Parathyroid adenoma (tissue), 2 donors: ENCODE measurements at regions not wholly inside any gene's neighbourhood (a gene's known extent, or its start where the extent isn't known, plus 50 kb on each side); places are given as distances from the start of the nearest gene placed in this dataset.

Experiments
- H2AFZ ChIP-seq: fragments of 300-600 bp; sonication (generic); one replicate; pipeline ENCODE4 v1.7.0; 2017; ENCODE audit warnings: antibody characterized with exemption, mild to moderate bottlenecking
- H3K27ac ChIP-seq: fragments of 300-600 bp; sonication (generic); one replicate; pipeline ENCODE4 v1.7.0; 2017
- H3K27me3 ChIP-seq: fragments of 300-600 bp; sonication (generic); one replicate; pipeline ENCODE4 v1.7.0; 2017; ENCODE audit warnings: low read length; ENCODE audit not compliant: control insufficient read depth, insufficient read depth
- H3K36me3 ChIP-seq: fragments of 300-600 bp; sonication (generic); one replicate; pipeline ENCODE4 v1.7.0; 2017; ENCODE audit warnings: low read length; ENCODE audit not compliant: control insufficient read depth, insufficient read depth
- H3K4me1 ChIP-seq: fragments of 300-600 bp; sonication (generic); one replicate; pipeline ENCODE4 v1.7.0; 2017; ENCODE audit warnings: control low read depth
- H3K4me2 ChIP-seq: fragments of 300-600 bp; sonication (generic); one replicate; pipeline ENCODE4 v1.7.0; 2017; ENCODE audit warnings: low read length
- H3K4me3 ChIP-seq: fragments of 300-600 bp; sonication (generic); one replicate; pipeline ENCODE4 v1.7.0; 2017; ENCODE audit warnings: low read depth, low read length
- H3K79me2 ChIP-seq: fragments of 300-600 bp; sonication (generic); one replicate; pipeline ENCODE4 v1.7.0; 2017; ENCODE audit warnings: control low read depth
- H3K9ac ChIP-seq: fragments of 300-600 bp; sonication (generic); one replicate; pipeline ENCODE4 v1.7.0; 2017; ENCODE audit warnings: mild to moderate bottlenecking
- H3K9me3 ChIP-seq: fragments of 300-600 bp; sonication (generic); one replicate; pipeline ENCODE4 v1.7.0; 2017; ENCODE audit warnings: low read length; ENCODE audit not compliant: control insufficient read depth
- CTCF ChIP-seq: fragments of 300-600 bp; sonication (generic); IDR thresholded peaks from one replicate; pipeline ENCODE4 v1.7.0; 2017; ENCODE audit warnings: antibody characterized with exemption, mild to moderate bottlenecking
- donor health status: primary hyperparathyroidism.

- Histone ChIP-seq H3K4me3 (no peak overlapping the region), H3K27me3 (no peaks in the 10 kb centered on the region), H2AFZ (no peak overlapping the region), H3K79me2 (no peaks in the 10 kb centered on the region), H3K27ac (no peak overlapping the region), H3K4me2 (no peak overlapping the region), H3K9me3 (no peaks in the 10 kb centered on the region), H3K36me3 (no peaks in the 10 kb centered on the region), H3K4me1 (no peaks in the 10 kb centered on the region), H3K9ac (no peak overlapping the region)
- no peak for TF ChIP-seq CTCF
Measured at GRCh38 chrX:39527025-39527424, 570.7 kb downstream of the BCOR start.

GRCh38 chrX:39528161-39528916 is 569.4 kb downstream of the BCOR start:
- Histone ChIP-seq H3K4me3 (no peak overlapping the region), H3K9ac (no peak overlapping the region), H2AFZ (no peak overlapping the region), H3K27me3 (no peaks in the 10 kb centered on the region), H3K4me2 (no peak overlapping the region), H3K27ac (no peak overlapping the region), H3K9me3 (no peaks in the 10 kb centered on the region), H3K4me1 (no peaks in the 10 kb centered on the region), H3K79me2 (no peaks in the 10 kb centered on the region), H3K36me3 (no peaks in the 10 kb centered on the region)
- no peak for TF ChIP-seq CTCF

GRCh38 chrX:39532761-39533160 is 565.0 kb downstream of the BCOR start:
- no peak overlapping the region for H3K27ac ChIP-seq
- no peaks in the 10 kb centered on the region for H3K9me3 ChIP-seq
- H2AFZ ChIP-seq = no peak overlapping the region
- H3K79me2 ChIP-seq = no peaks in the 10 kb centered on the region
- H3K4me2 ChIP-seq = no peak overlapping the region
- H3K4me1 ChIP-seq = no peaks in the 10 kb centered on the region
- no peaks in the 10 kb centered on the region for H3K27me3 ChIP-seq
- no peak for TF ChIP-seq CTCF
- no peak overlapping the region for H3K4me3 ChIP-seq
- no peak overlapping the region for H3K9ac ChIP-seq
- no peaks in the 10 kb centered on the region for H3K36me3 ChIP-seq

- Histone ChIP-seq H3K79me2 (no peaks in the 10 kb centered on the region), H3K4me2 (no peak overlapping the region), H3K36me3 (no peaks in the 10 kb centered on the region), H3K4me3 (no peak overlapping the region), H3K27me3 (no peaks in the 10 kb centered on the region), H2AFZ (no peak overlapping the region), H3K9me3 (no peaks in the 10 kb centered on the region), H3K9ac (no peak overlapping the region), H3K4me1 (no peaks in the 10 kb centered on the region), H3K27ac (no peak overlapping the region)
- no peak for TF ChIP-seq CTCF
Measured at GRCh38 chrX:39534949-39535348, 562.8 kb downstream of the BCOR start.

GRCh38 chrX:39536211-39536610 is 561.5 kb downstream of the BCOR start:
- no peak for TF ChIP-seq CTCF
- H3K79me2 ChIP-seq = no peaks in the 10 kb centered on the region

More at GRCh38 chrX:39536211-39536610, 561.5 kb downstream of the BCOR start:
- Histone ChIP-seq H3K9ac (no peak overlapping the region), H3K9me3 (no peaks in the 10 kb centered on the region), H3K36me3 (no peaks in the 10 kb centered on the region), H3K4me1 (no peaks in the 10 kb centered on the region), H3K27ac (no peak overlapping the region), H3K4me3 (no peak overlapping the region), H3K4me2 (no peak overlapping the region), H3K27me3 (no peaks in the 10 kb centered on the region), H2AFZ (no peak overlapping the region)
